ENCODE measurements at regions not wholly inside any gene's neighbourhood (a gene's known extent, or its start where the extent isn't known, plus 50 kb on each side); places are given as distances from the start of the nearest gene placed in this dataset.

- TF ChIP-seq YY1 (IDR thresholded peaks at IDR 0.05; ENCODE audit: insufficient read depth, insufficient read length) = no peak
- no peak for TF ChIP-seq SUZ12 (IDR thresholded peaks at IDR 0.05; ENCODE audit: extremely low read depth, insufficient read depth, insufficient read length)
These were observed 588.6 kb upstream of the GRAMD2B start for GRCh38 chr5:125834438-125835115.
